Left renal pelvis (tissue), 4 donors: ENCODE measurements at regions not wholly inside any gene's neighbourhood (a gene's known extent, or its start where the extent isn't known, plus 50 kb on each side); places are given as distances from the start of the nearest gene placed in this dataset.

Source experiments
- DNase-seq, 4 donors: peaks; one replicate each; pipeline ENCODE4 v3.0.0-alpha.2; 2013; ENCODE audit warnings: low read depth in 4 of 4, low spot score in 3 of 4

DNA sequence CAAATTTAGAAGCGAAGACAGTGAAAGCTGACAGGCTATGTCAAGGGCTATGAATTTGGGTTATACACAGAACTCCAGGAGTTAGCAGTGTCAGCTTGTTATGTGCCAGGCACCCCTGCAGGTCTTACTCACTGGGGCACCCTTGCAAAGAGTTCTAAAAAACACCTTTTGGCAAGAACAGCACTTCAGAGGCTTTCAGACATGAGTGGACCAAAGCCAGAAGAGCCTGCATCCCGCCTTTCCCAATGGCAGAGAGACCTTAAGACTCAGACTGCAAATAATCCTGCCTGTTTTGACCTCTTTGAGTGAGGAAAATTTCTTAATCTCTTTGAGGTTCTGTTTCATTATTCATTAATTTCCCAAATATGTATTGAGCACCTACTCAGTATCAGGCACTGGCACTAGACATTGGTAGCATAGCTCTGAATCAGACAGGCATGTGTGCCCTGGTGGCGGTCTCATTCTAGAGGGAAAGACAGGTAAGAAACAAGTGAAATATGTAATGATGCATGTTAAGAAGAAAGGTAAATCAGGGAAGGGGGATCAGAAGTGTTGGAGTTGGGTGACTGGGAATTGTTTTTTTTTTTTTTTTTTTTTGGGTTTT, 280.0 kb downstream of the KBTBD8 start:
- no peak for DNase-seq

DNA sequence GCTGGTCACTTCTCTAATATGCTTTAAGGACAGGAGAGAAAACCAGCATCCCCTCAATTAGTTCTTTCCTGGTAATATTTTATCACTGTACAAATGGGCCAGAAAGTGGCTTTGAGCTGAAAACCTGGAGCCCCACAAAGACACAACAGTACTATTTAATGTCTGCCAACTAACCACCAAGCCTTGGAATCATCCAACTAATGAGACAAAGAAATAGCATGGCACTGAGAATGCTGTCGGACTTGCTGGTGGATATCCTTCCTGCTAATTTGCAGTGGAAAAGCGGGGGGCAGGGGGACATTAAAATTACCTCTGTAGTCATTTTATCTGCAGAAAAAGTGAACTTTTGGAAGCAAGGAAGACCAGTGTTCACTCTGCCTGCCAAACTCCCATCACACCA, 288.5 kb downstream of the KBTBD8 start:
- DNase-seq: no peak

DNA sequence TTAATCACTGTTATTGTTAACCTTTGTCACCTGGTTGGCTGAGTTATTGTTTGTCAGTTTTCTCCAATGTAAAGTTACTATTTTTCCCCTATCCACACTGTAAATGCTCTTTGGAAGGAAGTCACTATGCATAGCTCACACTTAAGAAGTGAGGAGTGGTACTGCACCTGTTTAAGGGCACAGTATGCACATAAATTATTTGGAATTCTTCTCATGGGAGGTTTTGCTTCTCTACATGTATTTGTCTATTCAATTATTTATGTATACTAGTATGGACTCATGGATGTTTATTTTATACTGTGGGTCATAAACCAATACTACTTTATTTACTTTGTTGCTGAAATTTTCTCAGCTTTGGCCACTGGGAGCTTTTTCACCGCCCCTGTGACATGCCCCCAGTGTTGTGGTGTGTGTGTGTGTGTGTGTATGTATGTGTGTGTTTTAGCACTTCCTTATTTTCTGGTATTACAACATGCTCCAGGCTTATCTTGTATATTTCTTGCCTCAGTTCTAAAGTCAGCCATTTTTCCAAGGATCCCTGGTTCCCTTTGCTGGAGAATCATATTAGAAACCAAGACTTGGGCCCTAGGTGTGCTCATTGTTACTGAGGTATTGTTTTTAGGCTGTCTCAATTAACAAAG, 290.5 kb downstream of the KBTBD8 start:
- DNase-seq: no peak

DNA sequence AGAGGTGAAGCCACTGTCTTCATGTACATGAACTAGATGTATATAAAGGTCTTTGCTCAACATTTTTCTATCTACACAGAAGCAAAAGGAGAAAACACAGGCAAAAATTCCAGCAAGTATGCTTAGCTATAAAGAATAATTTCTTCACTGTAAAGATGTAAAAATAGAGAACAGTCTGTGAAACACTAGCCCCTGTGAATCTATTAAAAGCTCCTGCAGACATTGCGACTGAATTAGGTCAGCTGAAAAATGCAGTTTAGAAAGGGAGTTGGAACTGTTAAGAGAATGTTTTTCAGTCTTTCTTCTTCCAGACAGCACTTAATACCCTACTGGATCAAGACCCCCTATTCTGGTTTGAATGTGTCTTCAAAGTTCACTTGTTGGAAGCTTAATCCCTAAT, 291.5 kb downstream of the KBTBD8 start:
- no peak for DNase-seq

DNA sequence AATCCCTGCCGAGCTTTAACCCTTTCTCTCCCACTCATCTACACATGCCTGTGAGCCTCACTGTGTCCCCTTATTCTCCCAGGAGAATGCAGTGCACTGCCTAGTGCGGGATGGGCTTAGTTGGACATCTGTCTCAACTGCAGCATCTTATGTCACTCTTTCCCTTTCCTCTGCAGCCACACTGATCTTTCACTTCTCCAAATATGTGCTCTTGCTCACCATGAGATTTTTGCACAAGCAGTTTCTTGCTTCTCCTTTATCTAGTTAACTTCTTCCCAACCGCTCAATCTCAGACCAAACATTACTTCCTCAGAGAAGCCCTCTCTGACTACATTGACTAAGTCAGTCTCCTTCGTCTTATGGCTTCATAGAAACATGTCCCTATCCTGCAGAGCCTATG, 292.3 kb downstream of the KBTBD8 start:
- DNase-seq: no peak

DNA sequence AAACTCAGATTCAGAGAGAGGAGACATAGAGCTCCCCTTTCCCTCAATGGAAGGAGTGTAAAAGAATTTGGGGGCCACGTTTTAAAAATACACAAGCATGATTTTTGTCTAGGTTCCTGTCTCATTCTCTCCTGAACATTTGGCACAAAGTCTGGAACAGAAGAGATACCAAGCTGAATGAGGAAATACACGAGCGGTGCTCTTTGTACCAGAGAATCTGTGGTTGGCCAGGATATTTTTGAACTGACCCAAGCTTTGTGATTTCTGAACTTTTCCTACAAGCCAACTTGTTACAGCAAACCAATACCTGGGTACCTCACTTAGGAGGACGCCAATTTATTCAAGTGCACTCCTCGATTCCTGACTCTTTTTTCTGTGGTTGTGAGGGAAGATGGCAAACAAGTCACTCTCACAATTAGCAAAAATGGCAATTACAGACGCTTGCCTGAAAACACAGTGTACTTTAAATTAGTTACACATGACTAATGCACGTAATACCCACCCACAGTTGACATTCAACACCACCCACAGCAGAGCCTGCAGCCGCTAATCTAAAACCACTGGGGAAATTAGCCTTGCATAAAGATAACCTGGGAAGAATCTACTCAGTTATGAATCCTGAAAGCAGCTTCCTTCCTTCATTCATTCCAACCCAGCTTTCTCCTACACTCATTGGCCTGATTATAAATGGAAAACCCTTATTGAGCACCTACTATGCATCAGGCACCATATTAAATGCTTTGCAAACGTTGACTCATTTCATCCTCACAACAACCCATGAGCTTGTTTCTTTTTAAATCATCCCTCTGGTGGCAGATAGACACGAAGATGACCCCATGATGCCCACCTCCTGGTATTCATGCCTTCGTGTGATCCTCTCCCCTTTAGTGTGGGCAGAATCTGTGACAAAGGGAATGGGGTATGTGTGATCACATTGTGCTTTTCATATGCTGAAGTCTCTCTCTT, 293.5 kb downstream of the KBTBD8 start:
- DNase-seq: no peak

DNA sequence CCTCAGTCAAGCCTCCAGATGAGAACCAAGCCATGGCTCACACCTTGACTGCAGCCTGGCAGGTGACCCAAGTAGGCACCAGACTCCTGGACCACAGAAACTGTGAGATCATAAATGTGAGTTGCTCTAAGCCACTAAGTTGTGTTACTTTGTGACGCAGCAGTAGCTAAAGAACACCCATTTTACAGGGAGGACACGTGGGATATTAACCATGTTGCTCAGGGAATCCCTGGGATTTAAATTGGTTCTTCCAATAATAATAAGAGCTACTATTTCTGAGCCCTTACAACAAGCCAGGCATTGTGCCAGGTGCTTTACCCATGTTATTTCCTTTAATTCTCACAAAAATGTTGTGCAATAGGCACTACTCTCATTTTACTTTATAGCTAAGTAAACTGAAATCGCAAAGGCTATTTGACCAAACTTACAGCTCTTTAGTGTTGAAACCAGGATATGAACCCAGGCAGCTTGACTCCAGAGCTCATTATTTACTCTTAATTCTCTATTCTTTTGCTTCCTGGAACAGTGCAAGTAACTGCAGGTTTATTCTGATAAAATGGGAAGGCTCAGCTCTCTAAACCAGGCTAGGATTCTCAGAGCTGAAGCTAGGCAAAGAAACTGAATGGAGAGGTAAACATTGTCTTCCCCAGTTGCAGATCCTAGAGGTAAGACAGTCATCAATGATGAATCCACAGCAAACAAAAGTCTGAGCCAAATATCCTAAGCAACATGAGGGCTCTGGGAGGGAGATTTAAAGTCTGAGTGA, 294.4 kb downstream of the KBTBD8 start:
- DNase-seq: no peak

DNA sequence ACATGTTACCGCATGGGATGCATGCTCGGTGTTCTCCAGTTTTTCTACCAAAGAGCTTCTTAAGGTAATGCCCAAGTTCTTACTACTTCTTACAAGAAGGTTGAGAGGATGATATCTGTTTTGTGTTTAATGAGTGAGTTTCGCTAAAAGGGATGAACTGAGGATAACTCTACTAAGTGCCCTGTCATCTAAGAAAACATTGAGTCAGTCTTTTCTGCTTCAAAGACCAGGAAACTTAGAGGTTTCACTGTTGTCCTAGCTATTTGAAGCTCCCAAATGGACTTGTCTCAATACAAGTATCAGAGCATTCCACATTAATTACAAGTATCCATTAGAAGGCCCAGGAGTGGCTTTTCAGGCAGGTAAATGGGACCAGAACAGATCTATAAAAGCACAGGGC, 296.2 kb downstream of the KBTBD8 start:
- DNase-seq: no peak

DNA sequence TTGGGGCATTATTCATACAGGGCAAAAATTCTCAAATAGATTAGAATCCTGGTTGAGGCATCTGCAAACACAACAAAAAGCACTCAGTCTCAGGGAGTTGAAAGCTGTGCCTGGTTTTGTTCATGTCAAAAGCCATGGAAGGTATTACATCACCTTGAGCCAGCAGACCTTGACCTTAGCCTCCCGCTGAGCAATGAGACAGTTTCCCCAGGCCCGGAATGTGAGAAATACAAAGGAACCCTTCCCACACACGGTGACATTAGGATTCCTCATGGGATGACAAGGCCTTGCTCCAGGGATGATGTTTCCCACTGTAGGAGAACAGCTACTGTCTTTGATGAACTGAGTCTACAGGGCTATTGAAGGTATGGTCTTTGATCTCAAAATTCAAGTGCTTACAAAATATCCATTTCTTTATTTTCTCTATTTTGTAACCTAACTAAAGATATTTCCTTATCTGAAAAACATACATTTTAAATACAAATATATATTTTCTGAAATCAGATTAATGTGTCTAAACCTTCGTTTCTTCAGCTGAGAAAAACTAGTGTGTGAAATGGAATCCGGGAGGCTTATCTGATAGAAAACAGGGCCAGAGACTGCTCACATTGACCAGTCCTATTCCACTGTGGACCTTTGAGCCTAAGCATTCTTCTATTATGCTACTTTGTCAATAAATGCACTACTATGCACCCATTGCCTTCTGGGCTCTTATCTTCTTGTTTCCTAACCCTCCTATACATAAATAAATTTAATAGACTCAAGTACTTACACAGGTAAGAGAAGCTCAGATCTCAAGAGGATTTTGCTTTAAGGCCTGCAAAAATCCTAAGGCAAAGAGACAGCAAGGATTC, 298.2 kb downstream of the KBTBD8 start:
- no peak for DNase-seq

DNA sequence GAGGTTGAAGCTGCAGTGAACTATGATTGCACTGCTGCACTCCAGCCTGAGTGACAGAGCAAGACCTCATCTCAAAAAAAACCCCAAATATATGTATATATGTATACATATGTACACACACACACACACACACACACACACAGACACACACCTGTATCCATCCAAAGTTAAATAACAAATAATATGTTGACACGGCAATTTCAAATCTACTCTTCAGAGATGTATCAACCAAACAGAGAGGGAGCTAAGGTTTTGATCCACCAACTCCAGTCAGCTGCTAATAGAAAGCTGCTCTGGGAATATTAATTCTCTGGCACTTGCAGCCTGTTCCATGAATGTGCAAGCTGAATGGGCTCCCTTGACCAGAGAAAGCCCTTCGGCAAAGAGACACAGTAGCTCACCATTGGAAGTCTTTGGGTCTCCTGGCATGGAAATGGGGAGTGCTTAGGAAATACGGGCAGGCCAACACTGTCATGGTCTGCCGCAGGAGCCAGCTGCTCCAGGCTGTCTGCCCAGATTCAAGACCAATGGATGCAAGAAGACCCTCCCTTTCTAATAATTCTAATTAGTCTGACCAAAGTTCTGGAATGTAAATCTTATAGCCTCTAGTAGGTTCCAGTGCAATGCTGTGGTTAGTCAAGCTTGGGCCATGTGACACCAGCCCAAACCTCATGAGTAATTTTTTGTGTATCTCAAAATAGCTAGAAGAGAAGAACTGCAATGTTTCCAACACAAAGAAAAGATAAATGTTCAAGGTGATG, 299.8 kb downstream of the KBTBD8 start:
- no peak for DNase-seq

DNA sequence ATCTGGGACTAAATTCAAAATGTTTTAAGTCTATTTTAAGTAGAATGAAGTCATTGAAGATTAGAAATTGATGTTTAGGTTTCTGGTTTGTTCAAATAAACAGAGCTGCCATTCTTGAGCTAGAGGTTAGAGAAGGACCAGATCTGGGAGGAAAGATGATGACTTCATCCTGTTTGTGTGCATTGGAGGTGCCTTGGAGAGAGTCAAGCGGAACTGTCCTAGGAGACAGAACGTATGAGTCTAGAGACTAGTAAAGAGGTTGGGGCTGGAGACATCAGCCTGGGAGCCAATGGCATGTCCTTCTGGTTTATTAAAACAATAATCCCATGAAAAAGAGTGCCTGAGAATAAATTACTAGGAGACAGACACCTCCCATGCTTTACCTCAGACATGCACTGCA, 303.4 kb downstream of the KBTBD8 start:
- no peak for DNase-seq

DNA sequence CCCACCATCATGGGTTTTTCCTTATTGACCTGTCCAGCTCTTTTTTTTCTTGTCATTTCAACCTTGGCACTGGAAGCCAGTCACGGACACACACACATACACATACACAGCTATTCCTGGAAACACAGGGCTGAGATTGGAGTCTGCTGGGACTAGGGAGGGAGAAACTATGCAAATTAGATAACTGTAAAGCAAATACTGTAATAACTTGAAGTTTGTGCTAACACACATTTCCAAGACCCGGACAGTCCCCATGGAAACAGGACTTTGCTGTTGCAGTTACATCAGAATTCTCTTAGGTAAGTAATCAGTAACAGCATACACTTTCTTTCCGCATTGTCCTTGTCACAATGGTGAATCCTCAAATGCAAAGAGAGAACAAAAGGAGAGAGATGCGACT, 304.4 kb downstream of the KBTBD8 start:
- no peak for DNase-seq

DNA sequence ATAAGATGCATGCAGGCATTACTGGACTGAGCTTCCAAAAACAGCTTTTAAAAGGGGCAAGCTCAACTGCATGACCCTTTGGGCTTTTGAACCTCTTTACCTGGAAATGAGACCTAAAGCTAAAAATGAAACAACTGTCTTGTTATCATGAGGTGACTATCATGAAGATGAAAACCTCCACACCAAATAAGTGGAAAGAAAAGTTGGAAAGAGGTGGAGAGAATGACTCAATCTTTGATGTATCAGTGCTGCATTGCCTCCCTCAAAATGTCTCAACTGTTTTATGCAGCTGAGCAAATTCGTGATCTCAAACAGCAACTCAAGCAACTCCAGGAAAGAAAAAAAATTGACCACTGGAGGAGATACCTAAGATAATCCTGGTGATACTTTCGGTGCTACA, 307.1 kb downstream of the KBTBD8 start:
- no peak for DNase-seq

DNA sequence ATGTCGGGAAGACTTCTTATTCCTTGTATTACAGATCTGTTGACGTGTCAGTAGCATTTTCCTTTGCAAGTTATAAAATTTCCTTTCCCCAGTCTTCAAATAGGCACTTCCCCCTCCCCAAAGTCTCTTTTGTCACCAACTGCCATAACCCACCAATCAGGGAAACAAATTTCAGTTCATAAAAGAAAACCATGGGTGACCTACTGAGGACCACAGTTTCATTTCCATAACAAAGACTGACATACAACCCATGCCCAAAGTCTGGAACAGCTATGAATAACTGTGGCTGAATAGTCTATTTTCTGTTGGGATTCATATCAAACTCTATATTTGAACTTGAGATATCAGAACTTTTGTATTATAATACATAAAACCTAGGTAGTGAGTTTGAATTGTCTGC, 307.8 kb downstream of the KBTBD8 start:
- DNase-seq: no peak

DNA sequence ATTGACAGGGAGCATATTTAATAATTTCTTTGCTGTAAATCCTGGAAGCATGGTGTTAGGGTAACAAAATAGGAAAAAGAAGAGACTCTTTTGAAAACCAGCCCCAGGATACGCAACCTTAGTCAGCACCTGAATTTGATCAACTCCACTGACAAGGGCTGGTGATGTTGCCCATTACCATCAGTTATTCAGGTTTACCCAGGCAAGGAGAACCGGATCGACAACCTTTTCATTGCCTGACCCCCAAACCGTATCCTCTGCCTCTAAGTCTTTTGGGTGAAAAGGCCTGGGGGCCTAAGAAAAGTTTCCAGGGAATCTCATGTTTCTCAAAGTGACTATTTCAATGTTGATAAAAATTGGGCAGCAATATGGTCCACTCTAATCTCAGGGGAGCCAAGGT, 313.3 kb downstream of the KBTBD8 start:
- DNase-seq: no peak

DNA sequence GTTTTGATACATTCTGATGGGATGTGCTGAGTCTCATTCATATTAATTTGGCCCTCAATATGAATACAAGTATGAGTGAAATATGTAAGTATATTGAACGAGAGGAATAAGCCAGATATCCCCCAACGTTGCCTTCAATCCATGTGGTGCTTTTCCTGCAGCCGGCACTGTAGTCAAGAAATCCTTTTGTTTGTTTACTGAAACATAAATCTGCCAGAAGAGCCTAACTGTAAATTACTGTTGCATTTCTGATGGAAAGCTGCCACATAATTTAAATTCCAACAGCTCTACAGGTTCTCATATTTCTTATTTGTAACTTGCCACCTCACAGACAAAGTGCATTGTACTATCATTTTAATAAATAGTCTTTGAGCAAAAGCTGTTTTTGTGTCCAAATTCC, 314.0 kb downstream of the KBTBD8 start:
- DNase-seq: no peak

DNA sequence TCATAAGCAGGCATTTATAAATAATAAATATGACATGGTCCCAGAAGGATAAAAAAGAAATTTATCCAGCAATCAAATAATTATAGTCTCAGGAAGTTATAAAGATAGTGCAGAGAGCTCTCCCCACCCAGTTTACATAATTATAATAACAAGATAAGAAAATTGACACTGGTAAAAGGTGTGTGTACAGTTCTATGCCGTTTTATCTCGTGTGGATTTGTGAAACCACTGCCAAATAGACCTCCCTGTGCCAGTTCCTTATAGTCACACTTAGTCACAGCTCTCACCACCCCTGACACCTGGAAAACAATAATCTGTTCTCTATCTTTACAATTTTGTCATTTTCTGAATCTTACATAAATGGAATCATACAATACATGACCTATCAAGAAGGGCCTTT, 320.1 kb downstream of the KBTBD8 start:
- DNase-seq: no peak

DNA sequence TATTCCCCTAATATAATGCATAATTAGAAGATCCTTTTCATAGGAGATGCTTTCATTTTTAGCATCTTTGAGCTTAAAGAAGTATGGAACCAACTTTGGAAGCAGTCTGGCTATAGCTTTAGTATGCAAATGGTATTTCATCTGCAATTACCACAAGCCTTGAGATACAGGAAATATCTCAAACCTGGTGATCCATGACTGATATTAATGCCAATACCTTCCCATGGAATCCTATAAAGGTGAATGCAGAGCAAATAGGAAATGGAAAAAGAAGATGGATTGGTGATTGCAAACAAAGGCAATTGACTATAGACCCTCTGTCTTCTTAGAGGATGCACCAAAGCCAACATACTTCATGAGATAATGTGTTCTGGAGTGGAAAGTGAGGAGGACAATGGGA, 326.4 kb downstream of the KBTBD8 start:
- DNase-seq: no peak
